ENCODE measurements at regions not wholly inside any gene's neighbourhood (a gene's known extent, or its start where the extent isn't known, plus 50 kb on each side); places are given as distances from the start of the nearest gene placed in this dataset.

DNA sequence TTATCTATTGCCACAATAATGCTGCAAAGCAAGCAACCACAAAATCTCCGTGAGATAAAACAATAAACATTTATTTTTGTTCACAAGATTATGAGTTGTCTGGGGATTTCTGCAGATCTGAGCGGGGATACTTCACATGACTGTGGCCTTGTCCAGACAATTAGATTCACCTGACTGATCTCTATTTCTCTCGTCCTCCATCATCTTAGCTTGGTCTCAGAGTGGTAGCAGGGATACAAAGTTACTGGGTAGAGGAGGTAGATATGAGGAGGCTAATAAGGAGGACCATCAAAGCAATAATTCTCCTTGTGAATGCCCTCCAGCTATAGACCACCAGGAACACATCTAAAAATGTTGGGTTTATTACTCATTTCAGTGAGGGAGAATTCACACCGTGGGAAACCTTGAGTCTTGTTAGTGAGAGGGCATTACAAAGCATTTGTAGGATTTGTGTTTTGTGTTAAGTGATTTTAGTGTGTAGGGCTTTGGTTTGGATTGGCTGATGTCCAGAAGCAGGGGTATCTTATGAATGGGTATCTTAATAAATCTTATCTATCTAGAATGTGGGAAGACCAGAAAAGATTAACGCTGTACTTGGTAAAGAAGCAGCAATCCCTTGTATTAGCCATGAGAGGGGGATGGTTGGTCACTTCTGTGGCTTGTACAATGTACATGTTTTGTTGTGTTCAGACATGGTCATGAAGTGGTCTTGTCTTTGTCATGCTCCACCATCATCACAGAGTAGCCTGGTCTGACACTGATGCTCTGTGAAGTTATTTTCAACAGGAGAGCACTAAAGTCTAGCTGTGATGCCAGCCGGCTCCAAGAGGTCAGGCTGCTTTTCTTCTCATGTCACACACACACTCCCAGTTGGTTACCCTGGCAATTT lies 287.6 kb upstream of the STT3B start:
- no peak for TF ChIP-seq ZNF230 (CRISPR knock-in tag; IDR thresholded peaks at IDR 0.05)
- no peak for TF ChIP-seq POLR2A (IDR thresholded peaks at IDR 0.05; ENCODE audit: insufficient read depth in 1 of 2, low read depth in 2 of 2, low read length in 2 of 2)
- TF ChIP-seq, protein P1, sequence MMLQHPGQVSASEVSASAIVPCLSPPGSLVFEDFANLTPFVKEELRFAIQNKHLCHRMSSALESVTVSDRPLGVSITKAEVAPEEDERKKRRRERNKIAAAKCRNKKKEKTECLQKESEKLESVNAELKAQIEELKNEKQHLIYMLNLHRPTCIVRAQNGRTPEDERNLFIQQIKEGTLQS (CRISPR knock-in tag; IDR thresholded peaks at IDR 0.05): no peak
- TF ChIP-seq ARNTL (CRISPR knock-in tag; IDR thresholded peaks at IDR 0.05): no peak
- TF ChIP-seq KDM2A (CRISPR knock-in tag; IDR thresholded peaks at IDR 0.05; ENCODE audit: borderline replicate concordance, low read depth): no peak
- no peak for TF ChIP-seq ZBTB7A (CRISPR knock-in tag; IDR thresholded peaks at IDR 0.05)
- no peak for TF ChIP-seq ELF4 (CRISPR knock-in tag; IDR thresholded peaks at IDR 0.05; ENCODE audit: borderline replicate concordance)
- TF ChIP-seq, protein P2, sequence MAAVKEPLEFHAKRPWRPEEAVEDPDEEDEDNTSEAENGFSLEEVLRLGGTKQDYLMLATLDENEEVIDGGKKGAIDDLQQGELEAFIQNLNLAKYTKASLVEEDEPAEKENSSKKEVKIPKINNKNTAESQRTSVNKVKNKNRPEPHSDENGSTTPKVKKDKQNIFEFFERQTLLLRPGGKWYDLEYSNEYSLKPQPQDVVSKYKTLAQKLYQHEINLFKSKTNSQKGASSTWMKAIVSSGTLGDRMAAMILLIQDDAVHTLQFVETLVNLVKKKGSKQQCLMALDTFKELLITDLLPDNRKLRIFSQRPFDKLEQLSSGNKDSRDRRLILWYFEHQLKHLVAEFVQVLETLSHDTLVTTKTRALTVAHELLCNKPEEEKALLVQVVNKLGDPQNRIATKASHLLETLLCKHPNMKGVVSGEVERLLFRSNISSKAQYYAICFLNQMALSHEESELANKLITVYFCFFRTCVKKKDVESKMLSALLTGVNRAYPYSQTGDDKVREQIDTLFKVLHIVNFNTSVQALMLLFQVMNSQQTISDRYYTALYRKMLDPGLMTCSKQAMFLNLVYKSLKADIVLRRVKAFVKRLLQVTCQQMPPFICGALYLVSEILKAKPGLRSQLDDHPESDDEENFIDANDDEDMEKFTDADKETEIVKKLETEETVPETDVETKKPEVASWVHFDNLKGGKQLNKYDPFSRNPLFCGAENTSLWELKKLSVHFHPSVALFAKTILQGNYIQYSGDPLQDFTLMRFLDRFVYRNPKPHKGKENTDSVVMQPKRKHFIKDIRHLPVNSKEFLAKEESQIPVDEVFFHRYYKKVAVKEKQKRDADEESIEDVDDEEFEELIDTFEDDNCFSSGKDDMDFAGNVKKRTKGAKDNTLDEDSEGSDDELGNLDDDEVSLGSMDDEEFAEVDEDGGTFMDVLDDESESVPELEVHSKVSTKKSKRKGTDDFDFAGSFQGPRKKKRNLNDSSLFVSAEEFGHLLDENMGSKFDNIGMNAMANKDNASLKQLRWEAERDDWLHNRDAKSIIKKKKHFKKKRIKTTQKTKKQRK (IDR thresholded peaks at IDR 0.05; ENCODE audit: low read length): no peak
- TF ChIP-seq PCBP2 (optimal IDR thresholded peaks at IDR 0.05; ENCODE audit: low read depth, low read length, poor library complexity, severe bottlenecking): no peak
- no peak for TF ChIP-seq BATF2 (CRISPR knock-in tag; IDR thresholded peaks at IDR 0.05)
- TF ChIP-seq ZBTB40 (IDR thresholded peaks at IDR 0.05): no peak
- TF ChIP-seq ZBTB40 (CRISPR knock-in tag; IDR thresholded peaks at IDR 0.05): no peak
- TF ChIP-seq SETDB1 (CRISPR knock-in tag; IDR thresholded peaks at IDR 0.05; ENCODE audit: borderline replicate concordance): no peak
- TF ChIP-seq ZNF510 (CRISPR knock-in tag; IDR thresholded peaks at IDR 0.05; ENCODE audit: low read depth): no peak
- TF ChIP-seq BCL6 (CRISPR knock-in tag; IDR thresholded peaks at IDR 0.05): no peak

Measured in HepG2 (cell line).